GM23338 (cell line): ENCODE measurements at regions not wholly inside any gene's neighbourhood (a gene's known extent, or its start where the extent isn't known, plus 50 kb on each side); places are given as distances from the start of the nearest gene placed in this dataset.

Experiments used
- ATAC-seq: fragments of 200-7000 bp; cut with Tn5 transposase; 3 replicates; pipeline ENCODE4 v1.9.1; 2020
- DNase-seq: peaks from one replicate; pipeline ENCODE4 v3.0.0-alpha.2; 2015; ENCODE audit warnings: low spot score
- H2AFZ ChIP-seq: fragments of 200-600 bp; sonication (generic); 2 replicates; pipeline ENCODE4 v1.8.0; 2016; ENCODE audit warnings: antibody characterized with exemption, mild to moderate bottlenecking, moderate library complexity
- H3F3A ChIP-seq: fragments of 200-600 bp; sonication (generic); replicated peaks from 2 replicates; pipeline ENCODE4 v1.8.0; 2017; ENCODE audit warnings: antibody characterized with exemption, mixed run types, low read depth
- H3K27ac ChIP-seq: fragments of 200-600 bp; sonication (generic); 2 replicates; pipeline ENCODE4 v1.6.1; 2016; ENCODE audit warnings: low read depth
- H3K27me3 ChIP-seq: fragments of 200-600 bp; sonication (generic); 2 replicates; pipeline ENCODE4 v1.8.0; 2016; ENCODE audit warnings: mild to moderate bottlenecking, mixed run types, moderate library complexity; ENCODE audit not compliant: insufficient read depth
- H3K36me3 ChIP-seq: fragments of 200-600 bp; sonication (generic); 2 replicates; pipeline ENCODE4 v1.8.0; 2016; ENCODE audit warnings: mild to moderate bottlenecking; ENCODE audit not compliant: insufficient read depth
- H3K4me1 ChIP-seq: fragments of 200-600 bp; sonication (generic); 2 replicates; pipeline ENCODE4 v1.8.0; 2016; ENCODE audit warnings: mild to moderate bottlenecking, moderate library complexity; ENCODE audit not compliant: insufficient read depth
- H3K4me2 ChIP-seq: fragments of 200-600 bp; sonication (generic); 2 replicates; pipeline ENCODE4 v1.7.1; 2017; ENCODE audit warnings: mixed run types
- H3K4me3 ChIP-seq: fragments of 200-600 bp; sonication (generic); 2 replicates; pipeline ENCODE4 v1.6.1; 2016; ENCODE audit warnings: mixed run types
- H3K79me2 ChIP-seq: fragments of 200-600 bp; sonication (generic); replicated peaks from 2 replicates; pipeline ENCODE4 v1.8.0; 2017; ENCODE audit warnings: mild to moderate bottlenecking; ENCODE audit not compliant: insufficient read depth
- H3K9me2 ChIP-seq: fragments of 200-600 bp; sonication (generic); 2 replicates; pipeline ENCODE4 v1.8.0; 2017; ENCODE audit not compliant: insufficient read depth
- H4K20me1 ChIP-seq: fragments of 200-600 bp; sonication (generic); replicated peaks from 2 replicates; pipeline ENCODE4 v1.8.0; 2017; ENCODE audit warnings: mild to moderate bottlenecking; ENCODE audit not compliant: insufficient read depth
- H3K27ac Mint-ChIP-seq: 2 replicates; pipeline ENCODE4 v1.8.0; 2020; ENCODE audit warnings: inconsistent platforms, mild to moderate bottlenecking, moderate library complexity, mixed read lengths
- H3K27me3 Mint-ChIP-seq: 3 replicates; pipeline ENCODE4 v1.8.0; 2022; ENCODE audit warnings: low read depth, mild to moderate bottlenecking, moderate library complexity, mixed read lengths, inconsistent platforms; ENCODE audit not compliant: insufficient read depth, poor library complexity
- H3K36me3 Mint-ChIP-seq: 3 replicates; pipeline ENCODE4 v1.8.0; 2021; ENCODE audit warnings: low read depth, mild to moderate bottlenecking, inconsistent platforms, moderate library complexity, mixed read lengths
- H3K4me1 Mint-ChIP-seq: 3 replicates; pipeline ENCODE4 v1.8.0; 2020; ENCODE audit warnings: mild to moderate bottlenecking, inconsistent platforms, mixed read lengths
- H3K4me3 Mint-ChIP-seq: 3 replicates; pipeline ENCODE4 v1.8.0; 2021; ENCODE audit warnings: moderate library complexity, mild to moderate bottlenecking, inconsistent platforms, mixed read lengths
- H3K9me3 Mint-ChIP-seq: 3 replicates; pipeline ENCODE4 v1.8.0; 2020; ENCODE audit warnings: moderate library complexity, mild to moderate bottlenecking, inconsistent platforms, mixed read lengths
- CREB1 ChIP-seq: fragments of 250-450 bp; sonication (Bioruptor Pico); IDR thresholded peaks from 2 replicates; pipeline ENCODE4 v1.5.0; 2020; ENCODE audit warnings: low read depth, mild to moderate bottlenecking, moderate library complexity
- CTCF ChIP-seq, 2 experiments: fragments of 200-600 bp in 1 of 2; sonication (generic) in 1 of 2; conservative IDR thresholded peaks; 2 replicates each; pipeline versions ENCODE4 v1.5.1 to v1.6.1; 2016 to 2017; ENCODE audit warnings: antibody characterized with exemption in 2 of 2, low read depth in 2 of 2, mild to moderate bottlenecking in 2 of 2, moderate library complexity in 1 of 2
- ETS1 ChIP-seq: IDR thresholded peaks from 2 replicates; pipeline ENCODE4 v1.6.1; 2016; ENCODE audit warnings: antibody characterized with exemption
- EZH2 ChIP-seq: fragments of 200-600 bp; sonication (generic); IDR thresholded peaks from one replicate; pipeline ENCODE4 v1.8.0; 2017; ENCODE audit warnings: antibody characterized with exemption, mild to moderate bottlenecking, low read depth; ENCODE audit not compliant: unreplicated experiment
- EZH2phosphoT487 ChIP-seq: fragments of 200-600 bp; sonication (generic); IDR thresholded peaks from one replicate; pipeline ENCODE4 v1.8.1; 2018; ENCODE audit warnings: antibody characterized with exemption; ENCODE audit not compliant: unreplicated experiment
- JUNB ChIP-seq: IDR thresholded peaks from one replicate; pipeline ENCODE4 v1.6.1; 2016; ENCODE audit warnings: antibody characterized with exemption; ENCODE audit not compliant: unreplicated experiment
- NANOG ChIP-seq: IDR thresholded peaks from 2 replicates; pipeline ENCODE4 v1.6.1; 2016; ENCODE audit warnings: antibody characterized with exemption, borderline replicate concordance
- POLR2AphosphoS5 ChIP-seq: IDR thresholded peaks from 2 replicates; pipeline ENCODE4 v1.6.1; 2016; ENCODE audit warnings: antibody characterized with exemption, low read depth
- REST ChIP-seq: IDR thresholded peaks from one replicate; pipeline ENCODE4 v1.6.1; 2018; ENCODE audit warnings: antibody characterized with exemption; ENCODE audit not compliant: unreplicated experiment
- ZNF114 ChIP-seq: fragments of 250-450 bp; sonication (Bioruptor Pico); IDR thresholded peaks from 2 replicates; pipeline ENCODE4 v1.5.0; 2020; ENCODE audit warnings: mild to moderate bottlenecking, moderate library complexity
- ZNF331 ChIP-seq: fragments of 250-450 bp; sonication (Bioruptor Pico); IDR thresholded peaks from 2 replicates; pipeline ENCODE4 v1.5.0; 2020; ENCODE audit warnings: low read depth, mild to moderate bottlenecking, moderate library complexity
- ZNF462 ChIP-seq: fragments of 250-450 bp; sonication (Bioruptor Pico); IDR thresholded peaks from 2 replicates; pipeline ENCODE4 v1.5.0; 2020; ENCODE audit warnings: mild to moderate bottlenecking, moderate library complexity

GRCh38 chr3:55315396-55315795 is 171.7 kb downstream of the WNT5A start:
- Mint-ChIP-seq H3K36me3 (no peaks in the 10 kb centered on the region), H3K9me3 (no peaks in the 10 kb centered on the region), H3K27ac (no peak overlapping the region), H3K4me3 (no peak overlapping the region), H3K27me3 (peaks cover 2% of the 10 kb centered on the region), H3K4me1 (peaks cover 2% of the 10 kb centered on the region; the same call in 1 of the 3 replicates)
- Histone ChIP-seq H2AFZ (no peak overlapping the region), H3K27me3 (no peaks in the 10 kb centered on the region), H4K20me1 (no peaks in the 10 kb centered on the region), H3K4me2 (no peak overlapping the region), H3K4me3 (no peak overlapping the region), H3K27ac (no peak overlapping the region), H3K9me2 (peaks cover 18% of the 10 kb centered on the region), H3K4me1 (no peaks in the 10 kb centered on the region), H3K36me3 (no peaks in the 10 kb centered on the region), H3K79me2 (no peaks in the 10 kb centered on the region), H3F3A (no peaks in the 10 kb centered on the region)
- ATAC-seq = no peak
- DNase-seq = no peak
- TF ChIP-seq ZNF331 (CRISPR knock-in tag) (no peak), EZH2phosphoT487 (no peak), EZH2 (no peak), NANOG (no peak), REST (no peak), ETS1 (no peak), POLR2AphosphoS5 (no peak), CTCF (conservative IDR thresholded peaks at IDR 0.05; ENCODE audit: low read depth in 2 of 2) (no peak), ZNF462 (CRISPR knock-in tag) (no peak), CREB1 (CRISPR knock-in tag) (no peak), JUNB (no peak), ZNF114 (CRISPR knock-in tag) (no peak)
